RWPE2 (cell line): ENCODE measurements at regions not wholly inside any gene's neighbourhood (a gene's known extent, or its start where the extent isn't known, plus 50 kb on each side); places are given as distances from the start of the nearest gene placed in this dataset.
A peak's percentile ranks its signal among the peaks of the same experiment; 100 is the strongest.

ENCODE experiments used
- ATAC-seq: fragments of 200-7000 bp; cut with Tn5 transposase; 3 replicates; pipeline ENCODE4 v1.9.1; 2021; ENCODE audit warnings: low read depth
- DNase-seq: peaks from one replicate; pipeline ENCODE4 v3.0.0-alpha.2; 2020; ENCODE audit warnings: low spot score
- H3K27ac ChIP-seq: fragments of 450-650 bp; 2 replicates; pipeline ENCODE4 v1.5.1; 2017; ENCODE audit warnings: mild to moderate bottlenecking; ENCODE audit not compliant: poor library complexity, severe bottlenecking
- H3K27me3 ChIP-seq: fragments of 250-450 bp; sonication (Bioruptor Pico); 2 replicates; pipeline ENCODE4 v1.5.1; 2021; ENCODE audit warnings: mild to moderate bottlenecking, moderate library complexity; ENCODE audit not compliant: insufficient read depth, poor library complexity, severe bottlenecking
- H3K36me3 ChIP-seq: fragments of 250-450 bp; sonication (Bioruptor Pico); 2 replicates; pipeline ENCODE4 v1.5.1; 2020; ENCODE audit warnings: low read depth, mild to moderate bottlenecking, moderate library complexity
- H3K4me1 ChIP-seq: fragments of 250-450 bp; sonication (Bioruptor Pico); 2 replicates; pipeline ENCODE4 v1.5.1; 2021; ENCODE audit warnings: mild to moderate bottlenecking, moderate library complexity; ENCODE audit not compliant: insufficient read depth, poor library complexity, severe bottlenecking
- H3K4me3 ChIP-seq: fragments of 250-450 bp; sonication (Bioruptor Pico); 2 replicates; pipeline ENCODE4 v1.5.1; 2021; ENCODE audit warnings: mild to moderate bottlenecking, moderate library complexity; ENCODE audit not compliant: severe bottlenecking
- H3K9me3 ChIP-seq: fragments of 250-450 bp; sonication (Bioruptor Pico); 2 replicates; pipeline ENCODE4 v1.5.1; 2021; ENCODE audit warnings: mild to moderate bottlenecking, moderate library complexity; ENCODE audit not compliant: severe bottlenecking
- TF ChIP-seq, protein P1 (sequence below): fragments of 450-650 bp; IDR thresholded peaks from one replicate; pipeline ENCODE4 v1.5.1; 2017; ENCODE audit warnings: mild to moderate bottlenecking, moderate library complexity; ENCODE audit not compliant: poor library complexity, severe bottlenecking

DNA sequence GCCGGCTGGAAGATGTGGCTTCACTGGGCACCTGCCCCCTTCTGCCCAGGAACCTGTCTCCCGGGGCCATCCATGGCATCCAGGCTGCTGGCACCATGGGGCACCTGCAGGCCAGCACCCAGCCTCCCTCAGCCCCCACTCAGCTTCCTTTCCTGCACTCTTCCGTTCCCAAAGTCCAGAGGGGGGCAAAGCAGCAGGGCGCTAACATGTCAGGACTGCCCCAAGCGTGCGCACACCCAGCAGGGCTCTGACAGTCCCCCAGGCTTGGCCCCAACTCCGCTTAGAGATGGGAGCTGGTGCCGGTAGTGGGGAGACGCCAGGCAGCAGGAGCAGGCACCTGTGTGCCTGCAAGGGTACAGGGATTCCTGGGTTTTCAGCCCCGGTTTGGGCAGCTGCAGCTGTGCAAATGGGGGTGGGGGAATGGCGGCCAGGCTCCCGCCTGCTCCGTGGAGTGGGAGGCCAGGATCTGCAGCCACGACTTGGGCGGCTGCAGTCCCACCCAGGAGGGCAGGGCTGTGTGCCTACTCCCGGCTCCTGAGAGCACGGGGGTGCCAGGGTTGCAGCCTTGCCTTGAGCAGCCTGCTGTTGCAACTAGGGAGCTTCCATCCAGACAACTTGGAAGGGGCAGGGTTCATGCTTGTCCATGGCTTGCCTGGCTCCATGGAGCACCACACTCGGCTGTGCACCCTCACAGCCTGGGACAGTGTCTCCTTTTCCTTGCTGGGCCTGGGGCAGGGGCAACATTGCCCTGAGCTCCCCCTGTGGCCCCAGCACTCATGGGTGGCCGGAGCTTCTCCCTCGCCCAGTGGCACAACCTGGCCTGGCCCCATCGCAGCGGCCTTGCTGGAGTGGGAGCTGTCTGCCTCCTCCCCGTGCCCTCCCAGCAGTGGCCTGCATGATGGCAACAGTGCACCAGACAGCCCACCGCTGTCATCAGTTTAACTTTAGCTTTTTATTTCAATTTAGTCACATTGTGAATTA is 561.1 kb downstream of the MTRR start:
- Histone ChIP-seq H3K4me3 (no peak overlapping the region), H3K36me3 (no peaks in the 10 kb centered on the region), H3K27ac (no peak overlapping the region), H3K27me3 (peaks cover 3% of the 10 kb centered on the region), H3K4me1 (no peaks in the 10 kb centered on the region), H3K9me3 (no peaks in the 10 kb centered on the region)
- DNase-seq (no peak), ATAC-seq (peak; percentile 29; the same call in 1 of the 3 replicates)
- TF ChIP-seq, protein P1, sequence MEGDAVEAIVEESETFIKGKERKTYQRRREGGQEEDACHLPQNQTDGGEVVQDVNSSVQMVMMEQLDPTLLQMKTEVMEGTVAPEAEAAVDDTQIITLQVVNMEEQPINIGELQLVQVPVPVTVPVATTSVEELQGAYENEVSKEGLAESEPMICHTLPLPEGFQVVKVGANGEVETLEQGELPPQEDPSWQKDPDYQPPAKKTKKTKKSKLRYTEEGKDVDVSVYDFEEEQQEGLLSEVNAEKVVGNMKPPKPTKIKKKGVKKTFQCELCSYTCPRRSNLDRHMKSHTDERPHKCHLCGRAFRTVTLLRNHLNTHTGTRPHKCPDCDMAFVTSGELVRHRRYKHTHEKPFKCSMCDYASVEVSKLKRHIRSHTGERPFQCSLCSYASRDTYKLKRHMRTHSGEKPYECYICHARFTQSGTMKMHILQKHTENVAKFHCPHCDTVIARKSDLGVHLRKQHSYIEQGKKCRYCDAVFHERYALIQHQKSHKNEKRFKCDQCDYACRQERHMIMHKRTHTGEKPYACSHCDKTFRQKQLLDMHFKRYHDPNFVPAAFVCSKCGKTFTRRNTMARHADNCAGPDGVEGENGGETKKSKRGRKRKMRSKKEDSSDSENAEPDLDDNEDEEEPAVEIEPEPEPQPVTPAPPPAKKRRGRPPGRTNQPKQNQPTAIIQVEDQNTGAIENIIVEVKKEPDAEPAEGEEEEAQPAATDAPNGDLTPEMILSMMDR = no peak

DNA sequence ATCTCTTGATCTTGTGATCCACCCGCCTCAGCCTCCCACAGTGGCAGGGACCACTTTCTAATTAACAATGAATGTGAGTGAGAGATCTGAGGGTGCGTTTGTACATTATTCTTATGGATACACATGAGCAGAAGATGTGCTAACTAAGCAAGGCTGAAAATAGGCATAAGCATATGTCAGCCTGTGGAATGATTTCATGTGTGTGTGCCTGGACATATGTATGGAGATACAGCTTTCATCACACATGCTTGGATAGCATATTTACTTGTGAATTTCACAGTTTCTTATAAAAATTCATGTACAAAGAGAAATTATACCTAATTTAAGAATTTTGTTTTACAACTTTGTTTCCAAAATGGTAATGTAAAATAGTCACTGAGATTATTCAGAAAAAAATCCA is 565.6 kb downstream of the MTRR start:
- Histone ChIP-seq H3K27me3 (peaks cover 15% of the 10 kb centered on the region), H3K4me3 (no peak overlapping the region), H3K9me3 (no peaks in the 10 kb centered on the region), H3K36me3 (no peaks in the 10 kb centered on the region), H3K4me1 (no peaks in the 10 kb centered on the region), H3K27ac (no peak overlapping the region)
- DNase-seq (no peak), ATAC-seq (no peak)
- TF ChIP-seq, protein P1 = no peak

DNA sequence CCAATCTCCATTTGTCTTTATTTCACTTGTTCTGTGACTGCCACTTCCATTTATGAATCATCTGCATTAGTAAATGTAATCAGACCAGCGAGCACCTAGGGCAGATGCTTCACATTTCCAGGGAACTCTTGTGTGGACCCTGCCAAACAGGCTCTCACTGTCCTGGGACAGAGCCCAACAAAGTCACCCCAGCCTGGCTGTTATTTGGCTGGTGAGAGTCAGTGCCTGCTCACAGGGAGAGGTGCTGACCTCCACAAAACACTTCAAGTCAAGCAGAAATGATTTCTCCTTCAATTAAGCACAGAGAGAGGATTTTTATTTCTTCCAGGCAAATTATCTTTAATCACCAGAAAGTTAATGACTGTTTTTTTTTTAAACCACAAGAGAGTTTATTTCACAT is 568.0 kb downstream of the MTRR start:
- no peaks in the 10 kb centered on the region for H3K36me3 ChIP-seq
- H3K27ac ChIP-seq = no peak overlapping the region
- H3K4me1 ChIP-seq = no peaks in the 10 kb centered on the region
- H3K4me3 ChIP-seq = no peak overlapping the region
- DNase-seq (no peak), ATAC-seq (no peak)
- TF ChIP-seq, protein P1 = no peak
- H3K27me3 ChIP-seq = peaks cover 15% of the 10 kb centered on the region
- no peaks in the 10 kb centered on the region for H3K9me3 ChIP-seq

DNA sequence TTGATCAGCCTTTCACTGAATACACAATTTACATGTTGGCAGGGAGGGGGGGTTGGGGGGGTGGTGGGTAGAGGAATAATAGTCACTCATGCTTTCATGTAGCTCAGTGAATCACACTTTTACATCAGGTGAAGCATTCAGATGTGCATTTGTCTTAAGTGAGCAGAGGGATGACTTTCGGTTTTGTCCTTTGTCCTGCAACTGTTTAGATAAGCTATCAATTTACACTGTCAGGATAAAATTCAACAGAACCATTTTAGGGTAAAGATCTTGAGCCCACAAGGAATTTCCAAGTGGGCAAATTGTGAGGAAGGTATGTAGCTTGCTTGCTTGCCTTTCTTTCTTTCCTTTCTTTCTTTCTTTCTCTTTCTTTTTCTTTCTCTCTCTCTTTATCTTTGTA is 576.2 kb downstream of the MTRR start:
- Histone ChIP-seq H3K9me3 (no peaks in the 10 kb centered on the region), H3K4me3 (no peak overlapping the region), H3K27ac (no peak overlapping the region), H3K27me3 (no peaks in the 10 kb centered on the region), H3K36me3 (no peaks in the 10 kb centered on the region), H3K4me1 (no peaks in the 10 kb centered on the region)
- TF ChIP-seq, protein P1 = no peak
- ATAC-seq = no peak
- no peak for DNase-seq

DNA sequence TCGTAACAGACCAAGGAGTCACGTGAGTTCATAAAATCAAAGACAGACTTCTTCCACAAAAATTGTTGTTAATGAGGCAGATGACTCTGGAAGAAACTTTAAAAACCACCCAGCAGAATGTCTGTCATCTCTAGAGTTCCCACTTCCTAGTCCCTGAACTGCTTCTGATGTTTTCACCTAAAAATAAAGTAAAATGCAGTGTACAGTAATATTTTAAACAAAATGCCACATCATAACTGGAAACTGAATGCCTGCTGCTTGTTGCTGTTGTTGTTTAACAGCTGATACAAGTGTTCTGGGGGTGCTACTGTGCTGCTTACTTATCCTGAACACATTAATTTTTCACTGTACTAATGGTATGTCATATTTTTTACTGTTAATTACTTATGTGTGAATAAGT is 577.2 kb downstream of the MTRR start:
- H3K4me3 ChIP-seq = no peak overlapping the region
- no peak for DNase-seq
- no peaks in the 10 kb centered on the region for H3K9me3 ChIP-seq
- H3K4me1 ChIP-seq = no peaks in the 10 kb centered on the region
- no peak for ATAC-seq
- TF ChIP-seq, protein P1 = no peak
- no peak overlapping the region for H3K27ac ChIP-seq
- H3K27me3 ChIP-seq = no peaks in the 10 kb centered on the region
- H3K36me3 ChIP-seq = no peaks in the 10 kb centered on the region
